H1 (cell line): ENCODE measurements at regions not wholly inside any gene's neighbourhood (a gene's known extent, or its start where the extent isn't known, plus 50 kb on each side); places are given as distances from the start of the nearest gene placed in this dataset.

Experiments
- CTCF ChIA-PET: fragments of 300-600 bp; sonication (Branson Sonifier 250); formaldehyde crosslinking; loops from one replicate; lab custom pipeline; 2021; ENCODE audit not compliant: partially characterized antibody; lab: Charles Lee
- POLR2A ChIA-PET: fragments of 300-600 bp; sonication (Branson Sonifier 250); formaldehyde crosslinking; loops from one replicate; lab custom pipeline; 2021; ENCODE audit warnings: inconsistent platforms; ENCODE audit not compliant: partially characterized antibody; lab: Charles Lee
- DNase-seq, 2 experiments: peaks; one replicate each; pipeline versions ENCODE4 v3.0.0 to v3.0.0-alpha.2; 2010 to 2022; ENCODE audit warnings: low spot score in 2 of 2, low read depth in 1 of 2, mixed read lengths in 1 of 2
- FAIRE-seq: peaks from 2 replicates; lab custom pipeline; 2011; peaks lifted over from hg19 to GRCh38; lab: Jason Lieb, UNC
- H2AFZ ChIP-seq: 2 replicates; pipeline ENCODE4 v1.8.1; 2012; ENCODE audit warnings: low read length, inconsistent platforms
- H2AK5ac ChIP-seq: 2 replicates; pipeline ENCODE4 v1.6.1; 2013; ENCODE audit warnings: low read depth, low read length
- H2BK120ac ChIP-seq: replicated peaks from 2 replicates; pipeline ENCODE3; 2013; ENCODE audit warnings: low read depth, low read length, inconsistent platforms
- H2BK12ac ChIP-seq: 2 replicates; pipeline ENCODE4 v1.6.1; 2013; ENCODE audit warnings: low read depth, low read length
- H2BK15ac ChIP-seq: 2 replicates; pipeline ENCODE4 v1.6.1; 2013; ENCODE audit warnings: low read length
- H2BK20ac ChIP-seq: 2 replicates; pipeline ENCODE4 v1.6.1; 2013; ENCODE audit warnings: low read length
- H2BK5ac ChIP-seq: 2 replicates; pipeline ENCODE4 v1.6.1; 2013; ENCODE audit warnings: low read depth, low read length
- H3K14ac ChIP-seq: 2 replicates; pipeline ENCODE4 v1.6.1; 2013; ENCODE audit warnings: inconsistent platforms; ENCODE audit not compliant: insufficient read length
- H3K18ac ChIP-seq: 2 replicates; pipeline ENCODE4 v1.6.1; 2013; ENCODE audit warnings: low read length; ENCODE audit errors: extremely low read depth
- H3K23ac ChIP-seq: 2 replicates; pipeline ENCODE4 v1.6.1; 2013; ENCODE audit warnings: inconsistent platforms; ENCODE audit not compliant: insufficient read length
- H3K23me2 ChIP-seq: 2 replicates; pipeline ENCODE4 v1.6.1; 2013; ENCODE audit warnings: low read depth, low read length
- H3K27ac ChIP-seq: 2 replicates; pipeline ENCODE4 v1.6.1; 2011; ENCODE audit warnings: low read depth, low read length, inconsistent platforms
- H3K27me3 ChIP-seq, 4 experiments: replicated peaks in 1 of 4; 1 replicate in 1 of 4; 2 replicates in 3 of 4; pipeline versions ENCODE4 v1.6.1 to v1.8.1; 2011 to 2013; ENCODE audit warnings: low read length in 3 of 4, mild to moderate bottlenecking in 3 of 4, inconsistent platforms in 2 of 4, mixed read lengths in 2 of 4, moderate library complexity in 1 of 4; ENCODE audit not compliant: control insufficient read depth in 3 of 4, insufficient read depth in 3 of 4; ENCODE audit errors: extremely low read depth in 1 of 4
- H3K36me3 ChIP-seq, 4 experiments: 2 replicates each; pipeline versions ENCODE4 v1.6.1 to v1.8.1; 2011 to 2013; ENCODE audit warnings: mild to moderate bottlenecking in 4 of 4, low read length in 3 of 4, moderate library complexity in 2 of 4, control low read depth in 1 of 4, inconsistent platforms in 1 of 4; ENCODE audit not compliant: insufficient read depth in 4 of 4, control insufficient read depth in 2 of 4
- H3K4ac ChIP-seq: replicated peaks from 2 replicates; pipeline ENCODE3; 2013; ENCODE audit warnings: low read length, low read depth, mixed read lengths, inconsistent platforms; ENCODE audit not compliant: insufficient read length
- H3K4me1 ChIP-seq, 4 experiments: replicated peaks in 1 of 4; 1 replicate in 1 of 4; 2 replicates in 3 of 4; pipeline versions ENCODE4 v1.6.1 to v1.8.1; 2011 to 2013; ENCODE audit warnings: low read length in 3 of 4, inconsistent platforms in 2 of 4, mixed read lengths in 1 of 4; ENCODE audit not compliant: insufficient read depth in 4 of 4, control insufficient read depth in 3 of 4
- H3K4me2 ChIP-seq, 2 experiments: 2 replicates each; pipeline versions ENCODE4 v1.6.1 to v1.8.1; 2011 to 2013; ENCODE audit warnings: low read depth in 2 of 2, low read length in 2 of 2, control low read depth in 1 of 2, inconsistent platforms in 1 of 2, mild to moderate bottlenecking in 1 of 2; ENCODE audit not compliant: insufficient read depth in 1 of 2
- H3K4me3 ChIP-seq, 4 experiments: fragments of 200-600, 300-600 bp in 1 of 4; sonication (generic), shearing (Covaris generic), sonication (Bioruptor Twin) in 1 of 4; 2 replicates each; pipeline versions ENCODE4 v1.5.1 to v1.8.1; 2011 to 2016; ENCODE audit warnings: low read length in 4 of 4, low read depth in 3 of 4, control low read depth in 2 of 4, inconsistent platforms in 2 of 4, mild to moderate bottlenecking in 2 of 4, mixed read lengths in 1 of 4, moderate library complexity in 1 of 4; ENCODE audit not compliant: insufficient read depth in 2 of 4; ENCODE audit errors: extremely low read depth in 1 of 4
- H3K56ac ChIP-seq: replicated peaks from 2 replicates; pipeline ENCODE3; 2013; ENCODE audit warnings: low read depth, mild to moderate bottlenecking, mixed read lengths, low read length, inconsistent platforms; ENCODE audit not compliant: insufficient read length
- H3K79me1 ChIP-seq: 2 replicates; pipeline ENCODE4 v1.6.1; 2013; ENCODE audit warnings: low read depth, low read length, control low read depth
- H3K79me2 ChIP-seq, 2 experiments: 2 replicates each; pipeline versions ENCODE4 v1.6.1 to v1.8.1; 2012 to 2013; ENCODE audit warnings: low read length in 2 of 2, mild to moderate bottlenecking in 2 of 2, inconsistent platforms in 1 of 2; ENCODE audit not compliant: insufficient read depth in 2 of 2, control insufficient read depth in 1 of 2
- H3K9ac ChIP-seq, 4 experiments: replicated peaks in 1 of 4; 1 replicate in 1 of 4; 2 replicates in 3 of 4; pipeline versions ENCODE4 v1.6.1 to v1.8.1; 2011 to 2013; ENCODE audit warnings: low read depth in 3 of 4, low read length in 3 of 4, control low read depth in 2 of 4, mild to moderate bottlenecking in 2 of 4, moderate library complexity in 2 of 4, inconsistent platforms in 1 of 4; ENCODE audit errors: extremely low read depth in 1 of 4
- H3K9me3 ChIP-seq, 2 experiments: 2 replicates each; pipeline versions ENCODE4 v1.6.1 to v1.8.1; 2012 to 2013; ENCODE audit warnings: mild to moderate bottlenecking in 2 of 2, moderate library complexity in 2 of 2, control low read depth in 1 of 2, inconsistent platforms in 1 of 2, low read depth in 1 of 2, low read length in 1 of 2, mixed read lengths in 1 of 2; ENCODE audit not compliant: insufficient read depth in 2 of 2
- H4K20me1 ChIP-seq, 2 experiments: replicated peaks in 1 of 2; 2 replicates each; pipeline versions ENCODE3 to v1.8.1; 2011 to 2013; ENCODE audit warnings: inconsistent platforms in 2 of 2, low read length in 2 of 2, mild to moderate bottlenecking in 1 of 2; ENCODE audit not compliant: insufficient read depth in 2 of 2, control insufficient read depth in 1 of 2
- H4K5ac ChIP-seq: 2 replicates; pipeline ENCODE4 v1.6.1; 2013; ENCODE audit warnings: low read length, low read depth, mixed read lengths, inconsistent platforms; ENCODE audit not compliant: insufficient read length
- H4K8ac ChIP-seq: 2 replicates; pipeline ENCODE4 v1.8.0; 2013; ENCODE audit warnings: mild to moderate bottlenecking, moderate library complexity, low read length, inconsistent platforms; ENCODE audit not compliant: insufficient read depth; ENCODE audit errors: extremely low read depth
- H4K91ac ChIP-seq: replicated peaks from 2 replicates; pipeline ENCODE3; 2013; ENCODE audit warnings: low read length, mixed read lengths, inconsistent platforms; ENCODE audit not compliant: insufficient read length
- ASH2L ChIP-seq: fragments of 200-600, 300-600 bp; sonication (generic); IDR thresholded peaks from one replicate; pipeline ENCODE4 v1.7.1; 2017; ENCODE audit warnings: low read length
- BACH1 ChIP-seq: IDR thresholded peaks from 2 replicates; pipeline ENCODE4 v1.6.1; 2012; ENCODE audit warnings: low read length, improper control_type of control experiment
- BRCA1 ChIP-seq: IDR thresholded peaks from 2 replicates; pipeline ENCODE4 v1.6.1; 2012; ENCODE audit warnings: low read depth, low read length, improper control_type of control experiment
- NRF1 ChIP-seq: IDR thresholded peaks from 2 replicates; pipeline ENCODE4 v1.6.1; 2011; ENCODE audit warnings: mild to moderate bottlenecking, low read depth, low read length, improper control_type of control experiment
- PHF8 ChIP-seq: fragments of 200-600 bp; sonication (generic); conservative IDR thresholded peaks from 2 replicates; pipeline ENCODE4 v1.7.1; 2012; ENCODE audit warnings: low read depth, mild to moderate bottlenecking, inconsistent platforms, low read length, moderate library complexity
- POLR2AphosphoS5 ChIP-seq: IDR thresholded peaks from 2 replicates; pipeline ENCODE4 v1.6.1; 2011; ENCODE audit warnings: low read depth, low read length
- RAD21 ChIP-seq, 2 experiments: IDR thresholded peaks in 1 of 2; conservative IDR thresholded peaks in 1 of 2; 2 replicates each; pipeline ENCODE4 v1.6.1; 2011; ENCODE audit warnings: low read depth in 2 of 2, low read length in 2 of 2, improper control_type of control experiment in 1 of 2, inconsistent platforms in 1 of 2, mild to moderate bottlenecking in 1 of 2, moderate library complexity in 1 of 2
- SAP30 ChIP-seq: fragments of 300-600 bp; sonication (generic); IDR thresholded peaks from 2 replicates; pipeline ENCODE4 v1.7.1; 2012; ENCODE audit warnings: low read length, moderate library complexity, mild to moderate bottlenecking, inconsistent platforms; ENCODE audit not compliant: insufficient read depth, insufficient replicate concordance
- SIRT6 ChIP-seq: IDR thresholded peaks from one replicate; pipeline ENCODE4 v1.7.1; 2012; ENCODE audit warnings: low read length, inconsistent platforms
- SRF ChIP-seq: IDR thresholded peaks from 2 replicates; pipeline ENCODE4 v1.6.1; 2011; ENCODE audit warnings: mild to moderate bottlenecking, low read depth, low read length, moderate library complexity
- WGBS, 2 experiments: shearing (Covaris generic) in 1 of 2; methylation state at CpG; one replicate each; pipeline versions ENCODE4 v1.1.6 to v1.1.7; 2013 to 2015; ENCODE audit warnings: low lambda C conversion rate in 2 of 2, mixed read lengths in 2 of 2, inconsistent platforms in 1 of 2, low coverage in 1 of 2, missing lambda C conversion rate in 1 of 2; ENCODE audit not compliant: insufficient replicate concordance in 2 of 2, insufficient coverage in 1 of 2, insufficient read length in 1 of 2; ENCODE audit errors: extremely low coverage in 1 of 2, missing lambda C conversion rate in 1 of 2; 5-methylcytosine and 5-hydroxymethylcytosine counted together

GRCh38 chr3:15860014-15860934 is 62.5 kb upstream of the ANKRD28 start:
- CTCF ChIA-PET: interaction anchor here (1.0 kb wide), 1 partner anchor 52 kb away, joined by 3 read pairs; no protein-coding TSS in a partner anchor
- H3K4me1 ChIP-seq: peaks cover 0 to 6% (median 0%) of the 10 kb centered on the region in 4 experiments; a peak in 2 of 7 replicates
- H3K56ac ChIP-seq: peak overlapping the region; percentile 42
- H3K9ac ChIP-seq: peak overlapping the region; percentile 35 to 60 (median 54)
- no peak overlapping the region for H2BK20ac ChIP-seq
- H3K4me3 ChIP-seq: peak overlapping the region; percentile 41 to 72 (median 62)
- peak overlapping the region; percentile 39; the same call in 1 of the 2 replicates for H3K27ac ChIP-seq
- H3K4me2 ChIP-seq: peak overlapping the region; percentile 82 to 92
- H3K36me3 ChIP-seq: no peaks in the 10 kb centered on the region
- no peak for FAIRE-seq
- peaks cover 9 to 41% of the 10 kb centered on the region in 2 experiments; a peak in 3 of 4 replicates for H3K79me2 ChIP-seq
- H3K27me3 ChIP-seq: no peaks in the 10 kb centered on the region
- 7% methylated on average over 33 of the region's 55 CpGs; no CpG with 5 or more reads in 1 of the 2 experiments for WGBS, 2 experiments
- H2BK120ac ChIP-seq: no peak overlapping the region
- peak overlapping the region; percentile 92; the same call in 1 of the 2 replicates for H4K8ac ChIP-seq
- no peak overlapping the region for H3K14ac ChIP-seq
- POLR2A ChIA-PET: interaction anchor here (0.6 to 1.2 kb wide), 6 partner anchors 9 to 253 kb away, joined by 3 to 4 read pairs (median 3); no protein-coding TSS in a partner anchor
- peak overlapping the region; percentile 66; the same call in 1 of the 2 replicates for H2AK5ac ChIP-seq
- H2AFZ ChIP-seq: peak overlapping the region; percentile 25; the same call in 1 of the 2 replicates
- no peak overlapping the region for H3K23ac ChIP-seq
- H4K91ac ChIP-seq: peak overlapping the region; percentile 87
- H3K4ac ChIP-seq: peak overlapping the region; percentile 6
- H4K5ac ChIP-seq: peak overlapping the region; percentile 67
- no peaks in the 10 kb centered on the region for H4K20me1 ChIP-seq
- 0 out of 2 replicates have a peak overlapping the region, but pooled peaks have one; percentile 85 for H2BK12ac ChIP-seq
- no peak overlapping the region for H2BK15ac ChIP-seq
- DNase-seq: peak; percentile 38 to 80
- peaks cover 11% of the 10 kb centered on the region for H3K23me2 ChIP-seq
- peak overlapping the region; percentile 89 for H2BK5ac ChIP-seq
- no peaks in the 10 kb centered on the region; the same call in 1 of the 2 replicates for H3K79me1 ChIP-seq
- peak overlapping the region; percentile 56; the same call in 1 of the 2 replicates for H3K18ac ChIP-seq
- no peaks in the 10 kb centered on the region for H3K9me3 ChIP-seq
- TF ChIP-seq NRF1: no peak
- TF ChIP-seq SAP30: no peak
- TF ChIP-seq SIRT6: no peak
- TF ChIP-seq SRF: no peak
- TF ChIP-seq POLR2AphosphoS5: peak; percentile 54; the same call in 1 of the 2 replicates
- no peak; the same call in 1 of the 2 replicates for TF ChIP-seq PHF8
- no peak for TF ChIP-seq BRCA1
- no peak for TF ChIP-seq BACH1
- peak; percentile 59 for TF ChIP-seq ASH2L
- TF ChIP-seq RAD21 (IDR thresholded peaks at IDR 0.05 in 1 of 2, conservative IDR thresholded peaks at IDR 0.05 in 1 of 2; ENCODE audit: low read depth in 2 of 2, low read length in 2 of 2): no peak
